Astrocyte (in vitro differentiated cells and primary cell): ENCODE measurements at regions not wholly inside any gene's neighbourhood (a gene's known extent, or its start where the extent isn't known, plus 50 kb on each side); places are given as distances from the start of the nearest gene placed in this dataset.
"Not testable (repeated sequence)": the region's sequence is repeated elsewhere in the genome, so short reads cannot be mapped to it uniquely, and the experiment has no call there.

ENCODE experiments used
- DNase-seq: peaks from one replicate; pipeline ENCODE4 v3.0.0-alpha.2; 2010; ENCODE audit warnings: low read depth
- FAIRE-seq: peaks from 2 replicates; lab custom pipeline; 2011; peaks lifted over from hg19 to GRCh38; lab: Jason Lieb, UNC
- H2AFZ ChIP-seq: 2 replicates; pipeline ENCODE4 v1.6.0; 2012; ENCODE audit warnings: low read depth, low read length, inconsistent platforms
- H3K27ac ChIP-seq: 2 replicates; pipeline ENCODE4 v1.5.1; 2011; ENCODE audit warnings: low read depth, low read length, inconsistent platforms
- H3K27me3 ChIP-seq: 2 replicates; pipeline ENCODE4 v1.6.0; 2011; ENCODE audit warnings: low read length, inconsistent platforms; ENCODE audit not compliant: insufficient read depth
- H3K36me3 ChIP-seq: 2 replicates; pipeline ENCODE4 v1.5.1; 2011; ENCODE audit warnings: low read length, inconsistent platforms; ENCODE audit not compliant: insufficient read depth
- H3K4me1 ChIP-seq: 2 replicates; pipeline ENCODE4 v1.5.1; 2011; ENCODE audit warnings: low read length, inconsistent platforms; ENCODE audit not compliant: insufficient read depth
- H3K4me2 ChIP-seq: 2 replicates; pipeline ENCODE4 v1.6.0; 2012; ENCODE audit warnings: low read length, inconsistent platforms
- H3K4me3 ChIP-seq: 2 replicates; pipeline ENCODE4 v1.5.1; 2011; ENCODE audit warnings: low read depth, mild to moderate bottlenecking, low read length, inconsistent platforms; ENCODE audit not compliant: insufficient read depth
- H3K79me2 ChIP-seq: 2 replicates; pipeline ENCODE4 v1.6.0; 2012; ENCODE audit warnings: mild to moderate bottlenecking, low read length, inconsistent platforms; ENCODE audit not compliant: insufficient read depth
- H3K9ac ChIP-seq: 2 replicates; pipeline ENCODE4 v1.6.0; 2012; ENCODE audit warnings: mild to moderate bottlenecking, low read length, inconsistent platforms
- H3K9me3 ChIP-seq: 2 replicates; pipeline ENCODE4 v1.5.1; 2012; ENCODE audit warnings: low read depth, mild to moderate bottlenecking, low read length, inconsistent platforms; ENCODE audit not compliant: insufficient read depth
- H4K20me1 ChIP-seq: 2 replicates; pipeline ENCODE4 v1.6.0; 2012; ENCODE audit warnings: low read length, inconsistent platforms; ENCODE audit not compliant: insufficient read depth
- H3K27ac Mint-ChIP-seq: one replicate; pipeline ENCODE4 v1.8.0; 2021; ENCODE audit warnings: mild to moderate bottlenecking, mixed read lengths; ENCODE audit not compliant: unreplicated experiment
- H3K27me3 Mint-ChIP-seq: one replicate; pipeline ENCODE4 v1.8.0; 2021; ENCODE audit warnings: low read depth, mixed read lengths; ENCODE audit not compliant: unreplicated experiment
- H3K36me3 Mint-ChIP-seq: one replicate; pipeline ENCODE4 v1.8.0; 2021; ENCODE audit warnings: low read depth, mixed read lengths; ENCODE audit not compliant: unreplicated experiment
- H3K4me1 Mint-ChIP-seq: one replicate; pipeline ENCODE4 v1.8.0; 2021; ENCODE audit warnings: low read depth, mixed read lengths; ENCODE audit not compliant: unreplicated experiment
- H3K4me3 Mint-ChIP-seq: one replicate; pipeline ENCODE4 v1.8.0; 2021; ENCODE audit warnings: mild to moderate bottlenecking, moderate library complexity, mixed read lengths; ENCODE audit not compliant: unreplicated experiment
- H3K9me3 Mint-ChIP-seq: one replicate; pipeline ENCODE4 v1.8.0; 2021; ENCODE audit warnings: mild to moderate bottlenecking, mixed read lengths; ENCODE audit not compliant: unreplicated experiment
- EZH2 ChIP-seq: IDR thresholded peaks from 2 replicates; pipeline ENCODE4 v1.6.1; 2012; ENCODE audit warnings: mild to moderate bottlenecking, low read length, inconsistent platforms; ENCODE audit not compliant: insufficient read depth
- TF ChIP-seq, protein P1 (sequence below): IDR thresholded peaks from 2 replicates; pipeline ENCODE4 v1.5.1; 2011; ENCODE audit warnings: low read depth, mild to moderate bottlenecking, inconsistent platforms, low read length, moderate library complexity; ENCODE audit not compliant: insufficient read depth

GRCh38 chr17:30720013-30720471, 104.5 kb downstream of the CRLF3 start:
- H4K20me1 ChIP-seq: peaks cover 63% of the 10 kb centered on the region
- Mint-ChIP-seq H3K9me3 (no peaks in the 10 kb centered on the region), H3K4me3 (no peak overlapping the region), H3K36me3 (peaks cover 21% of the 10 kb centered on the region), H3K27ac (no peak overlapping the region), H3K27me3 (no peaks in the 10 kb centered on the region), H3K4me1 (no peaks in the 10 kb centered on the region)
- H3K27me3 ChIP-seq: no peaks in the 10 kb centered on the region
- H3K4me1 ChIP-seq: no peaks in the 10 kb centered on the region
- no peaks in the 10 kb centered on the region for H3K36me3 ChIP-seq
- no peaks in the 10 kb centered on the region for H3K9me3 ChIP-seq
- no peak for FAIRE-seq
- TF ChIP-seq EZH2: no peak
- TF ChIP-seq, protein P1, sequence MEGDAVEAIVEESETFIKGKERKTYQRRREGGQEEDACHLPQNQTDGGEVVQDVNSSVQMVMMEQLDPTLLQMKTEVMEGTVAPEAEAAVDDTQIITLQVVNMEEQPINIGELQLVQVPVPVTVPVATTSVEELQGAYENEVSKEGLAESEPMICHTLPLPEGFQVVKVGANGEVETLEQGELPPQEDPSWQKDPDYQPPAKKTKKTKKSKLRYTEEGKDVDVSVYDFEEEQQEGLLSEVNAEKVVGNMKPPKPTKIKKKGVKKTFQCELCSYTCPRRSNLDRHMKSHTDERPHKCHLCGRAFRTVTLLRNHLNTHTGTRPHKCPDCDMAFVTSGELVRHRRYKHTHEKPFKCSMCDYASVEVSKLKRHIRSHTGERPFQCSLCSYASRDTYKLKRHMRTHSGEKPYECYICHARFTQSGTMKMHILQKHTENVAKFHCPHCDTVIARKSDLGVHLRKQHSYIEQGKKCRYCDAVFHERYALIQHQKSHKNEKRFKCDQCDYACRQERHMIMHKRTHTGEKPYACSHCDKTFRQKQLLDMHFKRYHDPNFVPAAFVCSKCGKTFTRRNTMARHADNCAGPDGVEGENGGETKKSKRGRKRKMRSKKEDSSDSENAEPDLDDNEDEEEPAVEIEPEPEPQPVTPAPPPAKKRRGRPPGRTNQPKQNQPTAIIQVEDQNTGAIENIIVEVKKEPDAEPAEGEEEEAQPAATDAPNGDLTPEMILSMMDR: no peak
- no peak overlapping the region for H2AFZ ChIP-seq
- DNase-seq: no peak
- no peak overlapping the region for H3K4me2 ChIP-seq
- H3K79me2 ChIP-seq: peaks cover 41% of the 10 kb centered on the region
- no peak overlapping the region for H3K4me3 ChIP-seq
- no peak overlapping the region for H3K27ac ChIP-seq
- H3K9ac ChIP-seq: no peak overlapping the region

DNA sequence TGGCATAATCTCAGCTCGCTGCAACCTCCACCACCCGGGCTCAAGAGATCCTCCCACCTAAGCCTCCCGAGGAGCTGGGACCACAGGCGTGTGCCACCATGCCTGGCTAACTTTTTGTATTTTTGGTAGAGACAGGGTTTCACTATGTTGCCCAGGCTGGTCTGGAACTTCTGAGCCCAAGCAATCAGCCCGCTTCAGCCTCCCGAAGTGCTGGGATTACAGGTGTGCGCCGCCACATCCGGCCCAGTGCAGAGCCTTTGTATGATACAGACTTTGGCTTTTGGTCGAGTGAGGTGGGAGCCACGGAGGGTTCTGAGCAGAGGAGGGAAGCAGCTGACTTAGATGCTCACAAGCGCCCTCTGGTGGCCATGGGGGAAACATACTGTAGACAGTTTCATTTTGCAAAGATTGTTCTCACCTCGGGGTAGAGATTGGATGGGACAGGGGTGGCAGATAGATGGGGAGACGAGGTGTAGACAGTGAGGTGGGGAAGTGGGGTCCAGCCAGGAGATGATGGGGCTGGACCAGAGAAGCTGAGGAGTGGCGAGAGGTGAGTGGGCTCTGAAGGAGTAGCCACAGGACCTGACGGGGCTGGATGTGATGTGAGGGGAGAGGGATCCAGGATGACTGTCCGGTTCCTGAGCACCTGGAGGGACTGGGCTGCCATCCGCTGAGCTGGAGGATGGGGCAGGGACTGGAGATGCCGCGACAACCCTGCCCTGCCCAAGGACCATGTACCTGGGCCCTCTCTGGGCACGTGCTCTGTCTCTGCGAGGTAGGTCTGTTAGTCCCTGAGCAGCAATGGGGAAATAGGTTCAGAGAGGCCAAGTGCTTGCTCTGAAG, 105.1 kb downstream of the CRLF3 start:
- not testable (repeated sequence) for H3K27ac Mint-ChIP-seq, FAIRE-seq, H3K9me3 Mint-ChIP-seq, H3K4me3 Mint-ChIP-seq, H3K36me3 ChIP-seq, H3K4me1 ChIP-seq, H3K4me3 ChIP-seq, H3K27me3 Mint-ChIP-seq, H3K9ac ChIP-seq, H3K4me1 Mint-ChIP-seq, DNase-seq, H2AFZ ChIP-seq, H3K27me3 ChIP-seq, H3K9me3 ChIP-seq, H3K4me2 ChIP-seq, H3K27ac ChIP-seq
- TF ChIP-seq, protein P1: peak; percentile 41
- peaks cover 21% of the 10 kb centered on the region for H3K36me3 Mint-ChIP-seq
- Histone ChIP-seq H4K20me1 (peaks cover 67% of the 10 kb centered on the region), H3K79me2 (peaks cover 42% of the 10 kb centered on the region)

DNA sequence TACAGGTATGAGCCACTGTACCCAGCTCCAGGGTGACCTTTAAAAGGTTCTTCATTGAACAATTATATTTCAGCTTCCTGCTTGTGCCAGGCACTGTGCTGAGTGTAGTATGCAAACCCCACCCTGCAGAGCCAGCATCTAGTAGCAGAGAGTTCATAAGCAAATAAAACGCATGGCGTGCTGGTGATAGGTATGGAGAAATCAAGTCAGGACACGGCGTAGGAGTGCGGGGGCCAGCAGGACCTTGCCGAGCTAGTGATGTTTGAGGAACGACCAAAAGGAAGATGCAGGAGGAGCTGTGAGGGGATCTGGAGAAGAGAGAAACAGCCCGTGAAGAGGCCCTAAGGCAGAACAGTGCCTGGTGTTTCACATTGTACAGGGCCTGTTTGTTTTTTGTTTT, 105.8 kb downstream of the CRLF3 start:
- H2AFZ ChIP-seq, H3K4me2 ChIP-seq, H3K36me3 ChIP-seq, H3K4me1 ChIP-seq, H3K9me3 ChIP-seq, H3K4me3 ChIP-seq, H3K4me1 Mint-ChIP-seq, FAIRE-seq, DNase-seq, H3K9ac ChIP-seq, H3K4me3 Mint-ChIP-seq, H3K27ac Mint-ChIP-seq, H3K9me3 Mint-ChIP-seq, H3K27ac ChIP-seq, H3K27me3 Mint-ChIP-seq, H3K27me3 ChIP-seq: not testable (repeated sequence)
- H4K20me1 ChIP-seq: peaks cover 72% of the 10 kb centered on the region
- H3K36me3 Mint-ChIP-seq: peaks cover 21% of the 10 kb centered on the region
- peaks cover 47% of the 10 kb centered on the region for H3K79me2 ChIP-seq

DNA sequence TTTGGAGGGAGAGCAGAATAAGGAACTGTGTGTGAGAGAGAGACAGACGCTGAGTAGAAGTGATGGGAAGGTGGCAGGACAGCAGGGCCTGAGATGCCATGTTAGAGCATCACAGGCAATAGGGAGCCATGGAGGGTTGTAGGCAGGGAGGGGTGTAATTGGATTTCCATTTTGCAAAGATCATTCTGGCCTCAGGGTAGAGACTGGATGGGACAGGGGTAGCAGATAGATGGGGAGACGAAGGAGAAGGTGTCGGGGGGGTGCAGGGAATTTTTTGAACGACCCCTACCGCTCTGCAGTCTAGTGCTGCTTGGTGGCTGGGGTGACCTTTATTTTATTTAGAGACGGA, 106.4 kb downstream of the CRLF3 start:
- peaks cover 21% of the 10 kb centered on the region for H3K36me3 Mint-ChIP-seq
- not testable (repeated sequence) for H3K4me1 ChIP-seq, H3K27me3 ChIP-seq, H3K4me1 Mint-ChIP-seq, H3K27ac ChIP-seq, H3K9ac ChIP-seq, H3K9me3 Mint-ChIP-seq, H3K4me3 ChIP-seq, H3K36me3 ChIP-seq, H3K4me3 Mint-ChIP-seq, DNase-seq, FAIRE-seq, H2AFZ ChIP-seq, H3K27ac Mint-ChIP-seq, H3K27me3 Mint-ChIP-seq, H3K9me3 ChIP-seq, H3K4me2 ChIP-seq
- Histone ChIP-seq H4K20me1 (peaks cover 78% of the 10 kb centered on the region), H3K79me2 (peaks cover 53% of the 10 kb centered on the region)
